ENCODE measurements at regions not wholly inside any gene's neighbourhood (a gene's known extent, or its start where the extent isn't known, plus 50 kb on each side); places are given as distances from the start of the nearest gene placed in this dataset.

DNA sequence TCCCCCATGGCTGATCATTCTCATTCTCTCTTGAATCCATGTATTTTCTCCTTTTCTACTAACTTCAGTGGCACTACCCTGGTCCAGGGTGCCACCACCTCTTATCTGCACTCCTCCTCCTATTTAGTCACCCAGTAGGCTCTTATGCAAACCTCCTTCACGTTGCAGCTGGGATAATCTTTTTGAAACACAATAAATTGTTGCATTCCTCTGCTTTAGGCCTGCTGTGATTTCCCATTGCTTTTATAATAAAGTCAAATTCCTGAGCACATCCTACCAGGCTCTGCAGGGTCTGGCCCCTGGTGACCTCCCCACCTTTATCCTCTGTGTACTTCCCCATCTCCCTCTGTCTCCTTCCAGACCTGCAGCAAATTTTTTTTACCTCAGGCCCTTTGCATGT, 112.7 kb upstream of the KIAA1217 start:
- Mint-ChIP-seq H3K27me3 (ENCODE audit: insufficient read depth) (no peaks in the 10 kb centered on the region), H3K4me3 (no peak overlapping the region), H3K27ac (no peak overlapping the region), H3K9me3 (peaks cover 19% of the 10 kb centered on the region), H3K36me3 (ENCODE audit: low read depth) (peaks cover 5% of the 10 kb centered on the region), H3K4me1 (peaks cover 5% of the 10 kb centered on the region)
- Histone ChIP-seq H3K9ac (ENCODE audit: extremely low read depth, low read length, poor library complexity, severe bottlenecking) (no peak overlapping the region), H3K27me3 (ENCODE audit: control insufficient read depth, insufficient read depth, low read length, poor library complexity, severe bottlenecking) (no peaks in the 10 kb centered on the region), H3K4me3 (ENCODE audit: low read length) (no peak overlapping the region), H3K36me3 (ENCODE audit: control insufficient read depth, insufficient read depth, low read length) (no peaks in the 10 kb centered on the region), H3K4me1 (ENCODE audit: control insufficient read depth, insufficient read depth, low read length) (no peaks in the 10 kb centered on the region), H3K9me3 (ENCODE audit: control insufficient read depth, low read length) (peaks cover 7% of the 10 kb centered on the region), H3K27ac (ENCODE audit: low read depth, low read length) (no peak overlapping the region)
- DNase-seq: no peak
- TF ChIP-seq, protein P1, sequence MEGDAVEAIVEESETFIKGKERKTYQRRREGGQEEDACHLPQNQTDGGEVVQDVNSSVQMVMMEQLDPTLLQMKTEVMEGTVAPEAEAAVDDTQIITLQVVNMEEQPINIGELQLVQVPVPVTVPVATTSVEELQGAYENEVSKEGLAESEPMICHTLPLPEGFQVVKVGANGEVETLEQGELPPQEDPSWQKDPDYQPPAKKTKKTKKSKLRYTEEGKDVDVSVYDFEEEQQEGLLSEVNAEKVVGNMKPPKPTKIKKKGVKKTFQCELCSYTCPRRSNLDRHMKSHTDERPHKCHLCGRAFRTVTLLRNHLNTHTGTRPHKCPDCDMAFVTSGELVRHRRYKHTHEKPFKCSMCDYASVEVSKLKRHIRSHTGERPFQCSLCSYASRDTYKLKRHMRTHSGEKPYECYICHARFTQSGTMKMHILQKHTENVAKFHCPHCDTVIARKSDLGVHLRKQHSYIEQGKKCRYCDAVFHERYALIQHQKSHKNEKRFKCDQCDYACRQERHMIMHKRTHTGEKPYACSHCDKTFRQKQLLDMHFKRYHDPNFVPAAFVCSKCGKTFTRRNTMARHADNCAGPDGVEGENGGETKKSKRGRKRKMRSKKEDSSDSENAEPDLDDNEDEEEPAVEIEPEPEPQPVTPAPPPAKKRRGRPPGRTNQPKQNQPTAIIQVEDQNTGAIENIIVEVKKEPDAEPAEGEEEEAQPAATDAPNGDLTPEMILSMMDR (conservative IDR thresholded peaks at IDR 0.05): no peak
- WGBS, 2 experiments (ENCODE audit: insufficient coverage in 1 of 2, insufficient read length in 1 of 2): 14 to 15% methylated on average over 1 of the region's 1 CpG

GRCh38 chr10:24097751-24098207, 111.2 kb upstream of the KIAA1217 start:
- H3K4me1 ChIP-seq (ENCODE audit: control insufficient read depth, insufficient read depth, low read length): no peaks in the 10 kb centered on the region
- Mint-ChIP-seq H3K4me1 (peaks cover 5% of the 10 kb centered on the region), H3K9me3 (peaks cover 16% of the 10 kb centered on the region), H3K4me3 (no peak overlapping the region), H3K27me3 (ENCODE audit: insufficient read depth) (no peaks in the 10 kb centered on the region), H3K36me3 (ENCODE audit: low read depth) (peaks cover 5% of the 10 kb centered on the region), H3K27ac (no peak overlapping the region)
- H3K27me3 ChIP-seq (ENCODE audit: control insufficient read depth, insufficient read depth, low read length, poor library complexity, severe bottlenecking): no peaks in the 10 kb centered on the region
- DNase-seq: peak; percentile 61
- H3K27ac ChIP-seq (ENCODE audit: low read depth, low read length): no peak overlapping the region
- TF ChIP-seq, protein P1 (conservative IDR thresholded peaks at IDR 0.05): no peak
- H3K9ac ChIP-seq (ENCODE audit: extremely low read depth, low read length, poor library complexity, severe bottlenecking): no peak overlapping the region
- peaks cover 7% of the 10 kb centered on the region for H3K9me3 ChIP-seq (ENCODE audit: control insufficient read depth, low read length)
- 77 to 87% methylated on average over 7 of the region's 7 CpGs for WGBS, 2 experiments (ENCODE audit: insufficient coverage in 1 of 2, insufficient read length in 1 of 2)
- no peak overlapping the region for H3K4me3 ChIP-seq (ENCODE audit: low read length)
- H3K36me3 ChIP-seq (ENCODE audit: control insufficient read depth, insufficient read depth, low read length): no peaks in the 10 kb centered on the region

GRCh38 chr10:24104895-24105294, 104.0 kb upstream of the KIAA1217 start:
- Mint-ChIP-seq H3K36me3 (ENCODE audit: low read depth) (no peaks in the 10 kb centered on the region), H3K9me3 (no peaks in the 10 kb centered on the region), H3K27me3 (ENCODE audit: insufficient read depth) (peaks cover 1% of the 10 kb centered on the region), H3K4me1 (no peaks in the 10 kb centered on the region), H3K4me3 (no peak overlapping the region), H3K27ac (no peak overlapping the region)
- Histone ChIP-seq H3K27ac (ENCODE audit: low read depth, low read length) (no peak overlapping the region), H3K9me3 (ENCODE audit: control insufficient read depth, low read length) (no peaks in the 10 kb centered on the region), H3K4me1 (ENCODE audit: control insufficient read depth, insufficient read depth, low read length) (no peaks in the 10 kb centered on the region), H3K4me3 (ENCODE audit: low read length) (no peak overlapping the region), H3K9ac (ENCODE audit: extremely low read depth, low read length, poor library complexity, severe bottlenecking) (no peak overlapping the region), H3K27me3 (ENCODE audit: control insufficient read depth, insufficient read depth, low read length, poor library complexity, severe bottlenecking) (no peaks in the 10 kb centered on the region), H3K36me3 (ENCODE audit: control insufficient read depth, insufficient read depth, low read length) (no peaks in the 10 kb centered on the region)
- 88 to 91% methylated on average over 1 of the region's 1 CpG for WGBS, 2 experiments (ENCODE audit: insufficient coverage in 1 of 2, insufficient read length in 1 of 2)
- TF ChIP-seq, protein P1 (conservative IDR thresholded peaks at IDR 0.05): no peak
- no peak for DNase-seq

All from endodermal cell (in vitro differentiated cells).